ENCODE measurements at regions not wholly inside any gene's neighbourhood (a gene's known extent, or its start where the extent isn't known, plus 50 kb on each side); places are given as distances from the start of the nearest gene placed in this dataset.
"Not testable (repeated sequence)": the region's sequence is repeated elsewhere in the genome, so short reads cannot be mapped to it uniquely, and the experiment has no call there.

GRCh38 chr9:108441251-108441650 is 414.5 kb downstream of the ACTL7B start:
- no peak for DNase-seq

GRCh38 chr9:108439947-108440346 is 415.8 kb downstream of the ACTL7B start:
- DNase-seq, result no peak

- DNase-seq, result no peak
These were observed 418.1 kb downstream of the ACTL7B start for GRCh38 chr9:108437656-108438055.

GRCh38 chr9:108436448-108436847 is 419.3 kb downstream of the ACTL7B start:
- DNase-seq, result no peak

DNA sequence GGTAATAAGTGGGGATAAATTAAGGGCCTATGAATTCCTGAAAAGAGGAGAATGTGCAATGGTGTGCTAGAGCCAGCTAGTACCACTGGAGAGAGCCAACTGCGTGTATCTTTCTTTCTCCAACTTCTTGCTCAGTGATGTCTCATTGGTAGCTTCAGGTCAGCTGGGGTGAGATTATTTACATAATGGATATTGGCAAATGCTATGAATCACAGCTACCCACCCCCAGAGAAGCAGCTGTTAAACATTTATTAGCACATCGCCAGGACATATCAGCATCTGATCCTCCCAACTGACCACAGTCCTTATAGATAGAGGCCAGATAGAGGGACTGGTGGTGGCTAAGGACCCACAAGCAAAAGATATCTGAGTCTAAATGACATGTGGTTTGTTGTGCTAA is 421.3 kb downstream of the ACTL7B start:
- DNase-seq, result no peak

DNA sequence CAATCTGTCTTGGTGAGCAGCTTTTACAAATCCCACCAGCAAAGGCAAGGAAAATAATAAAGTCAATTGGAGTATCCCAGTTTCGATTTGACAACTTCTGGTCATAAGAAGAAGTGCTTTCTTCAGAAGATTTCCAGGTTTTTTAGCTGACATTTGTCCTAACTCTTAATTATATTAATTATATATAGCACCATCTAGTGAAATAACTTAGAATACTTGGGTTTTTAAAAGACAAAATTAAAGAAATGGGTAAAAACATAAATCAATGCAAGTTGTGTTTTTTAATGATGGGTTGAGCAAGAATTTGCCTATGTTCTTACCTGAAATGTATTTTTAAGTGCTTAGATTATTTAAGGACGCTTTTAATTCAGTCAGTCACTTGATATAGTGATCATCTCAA is 421.8 kb downstream of the ACTL7B start:
- DNase-seq, result no peak

DNA sequence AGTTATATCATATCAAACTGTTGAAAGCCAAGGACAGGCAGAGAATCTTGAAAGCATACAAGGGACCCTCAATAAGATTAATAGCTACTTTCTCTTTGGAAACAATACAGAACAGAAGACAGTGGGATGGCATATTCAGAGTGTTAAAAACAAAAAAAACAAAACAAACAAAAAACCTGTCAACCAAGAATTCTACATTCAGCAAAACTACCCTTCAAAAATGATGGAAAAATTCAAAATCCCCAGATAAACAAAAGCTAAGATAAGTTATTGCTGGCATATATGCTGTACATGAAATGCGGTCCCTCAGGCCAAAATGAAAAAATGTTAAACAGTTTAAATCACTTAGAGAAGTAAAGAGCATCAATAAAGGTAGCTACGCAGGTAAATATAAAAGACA is 425.1 kb downstream of the ACTL7B start:
- DNase-seq, result no peak

GRCh38 chr9:108427751-108428150 is 428.0 kb downstream of the ACTL7B start:
- DNase-seq, result no peak

GRCh38 chr9:108426421-108426940 is 429.3 kb downstream of the ACTL7B start:
- DNase-seq, result not testable (repeated sequence)

GRCh38 chr9:108423433-108423832 is 432.4 kb downstream of the ACTL7B start:
- no peak for DNase-seq

- no peak for DNase-seq
These were observed 436.4 kb downstream of the ACTL7B start for GRCh38 chr9:108419379-108419778.

- DNase-seq, result no peak
These were observed 438.1 kb downstream of the ACTL7B start for GRCh38 chr9:108417726-108418125.

DNA sequence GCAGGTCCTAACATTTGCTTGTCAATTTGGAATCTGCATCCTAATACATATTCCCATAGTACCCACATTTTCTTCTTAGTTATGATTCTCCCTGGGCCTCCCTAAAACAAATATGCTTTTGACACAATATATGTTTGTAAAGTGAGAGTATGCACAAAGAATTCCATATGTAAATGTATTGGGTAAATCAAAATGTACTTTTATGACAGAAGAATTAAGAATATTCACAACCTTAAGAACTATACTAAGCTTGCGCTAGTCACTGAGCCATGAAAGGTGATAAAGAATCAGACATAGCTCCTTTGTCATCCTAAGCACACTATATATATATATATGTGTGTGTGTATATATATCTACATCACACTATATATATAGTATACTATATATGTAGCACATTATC is 438.5 kb downstream of the ACTL7B start:
- no peak for DNase-seq

DNA sequence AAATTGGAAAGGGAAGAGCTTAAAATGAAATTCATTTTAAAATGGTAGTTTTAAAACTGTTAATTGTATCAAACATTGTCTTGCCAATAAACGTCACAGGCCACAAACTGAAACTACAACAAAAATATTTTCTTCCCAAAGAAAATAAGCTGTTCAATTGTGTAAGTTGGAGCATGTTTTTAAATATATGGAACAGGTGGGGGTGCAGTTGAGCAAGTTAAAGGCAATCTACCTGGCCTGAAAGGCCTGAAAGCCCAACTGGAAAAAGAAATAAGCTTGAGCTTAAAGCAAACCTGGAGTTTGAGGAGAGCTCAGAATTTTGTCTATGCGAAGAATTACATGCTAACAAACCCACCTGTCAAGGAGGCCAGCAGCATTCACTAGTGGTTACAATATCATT is 439.5 kb downstream of the ACTL7B start:
- no peak for DNase-seq

GRCh38 chr9:108413809-108414208 is 442.0 kb downstream of the ACTL7B start:
- DNase-seq, result no peak

GRCh38 chr9:108412755-108413154 is 443.0 kb downstream of the ACTL7B start:
- DNase-seq, result no peak

- DNase-seq, result no peak
These were observed 444.2 kb downstream of the ACTL7B start for GRCh38 chr9:108411632-108412031.

DNA sequence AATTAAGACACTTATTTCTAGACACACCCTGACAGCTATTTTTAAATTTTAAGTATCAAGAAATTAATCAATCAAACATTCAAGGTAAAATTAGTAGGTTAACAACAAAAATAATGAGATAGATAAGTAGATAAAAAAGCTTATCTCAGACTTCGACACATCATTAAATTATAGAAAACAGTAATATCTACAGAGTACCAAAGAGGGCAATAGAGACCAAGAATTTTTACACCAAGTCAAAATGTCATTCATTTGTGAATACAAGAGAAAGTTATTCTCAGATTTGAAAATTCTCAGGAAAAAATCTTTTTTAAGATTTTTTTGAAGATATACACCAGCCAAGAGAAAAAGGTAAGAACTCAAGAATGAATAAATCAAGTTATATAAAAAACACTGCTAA is 445.6 kb downstream of the ACTL7B start:
- DNase-seq, result no peak

DNA sequence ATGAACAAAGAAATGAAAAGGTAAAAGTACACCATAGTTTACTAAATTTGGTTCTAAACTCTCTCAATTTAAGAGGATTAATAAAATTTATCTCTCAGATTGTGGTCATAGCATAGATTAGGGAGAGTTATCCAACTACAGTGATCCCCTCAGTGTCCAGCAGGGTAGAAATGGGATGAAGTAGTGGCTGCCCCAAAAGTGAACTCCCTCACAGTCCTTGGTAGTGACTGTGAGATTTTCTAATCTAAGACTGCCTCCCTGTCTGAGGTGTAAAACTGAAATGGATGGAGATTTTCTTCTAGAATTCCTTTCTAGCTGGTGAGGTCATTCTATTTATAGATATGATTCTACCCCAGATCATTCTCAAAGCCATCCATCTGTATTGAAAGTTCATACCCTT is 455.5 kb downstream of the ACTL7B start:
- DNase-seq, result no peak

- DNase-seq, result no peak
These were observed 455.9 kb downstream of the ACTL7B start for GRCh38 chr9:108399851-108400250.

GRCh38 chr9:108397286-108397685 is 458.5 kb downstream of the ACTL7B start:
- DNase-seq, result no peak

DNA sequence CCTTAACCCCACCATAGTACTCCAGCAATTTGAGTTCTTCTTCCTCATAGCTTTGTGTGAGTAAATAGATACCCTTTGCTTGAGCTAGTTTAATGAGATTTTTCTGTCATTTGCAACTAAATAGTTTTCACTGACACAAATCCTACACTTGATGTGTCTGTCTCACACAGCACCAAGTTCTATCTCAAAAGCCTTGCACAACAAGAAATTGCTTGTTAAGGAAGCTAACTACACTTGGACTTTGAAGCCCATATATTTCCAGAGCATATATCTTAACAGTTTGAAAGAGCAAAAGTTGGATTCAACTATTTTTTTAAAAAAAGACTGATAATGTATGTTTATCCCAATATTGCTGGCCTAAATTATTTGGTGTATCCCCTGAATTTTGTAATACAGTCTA is 459.2 kb downstream of the ACTL7B start:
- DNase-seq, result no peak

DNA sequence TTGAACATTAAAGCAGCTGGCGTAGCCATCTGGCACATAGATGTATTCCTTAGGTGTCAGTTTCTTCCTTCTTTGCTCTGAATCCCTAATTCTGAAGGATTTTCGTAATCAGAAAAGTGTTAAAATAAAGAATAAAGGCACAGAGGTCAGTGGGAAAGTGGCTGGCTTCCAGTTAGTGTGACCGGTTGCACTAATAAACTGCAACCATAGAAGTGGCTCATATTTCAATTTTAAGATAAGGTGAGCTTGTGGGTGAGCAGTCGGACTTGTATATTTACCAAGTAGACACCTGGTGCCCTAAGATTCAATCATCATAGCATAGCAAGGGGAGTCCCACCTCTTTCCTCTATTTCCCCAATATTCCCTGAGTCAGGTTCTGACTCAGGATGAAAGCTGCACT is 459.6 kb downstream of the ACTL7B start:
- no peak for DNase-seq

DNA sequence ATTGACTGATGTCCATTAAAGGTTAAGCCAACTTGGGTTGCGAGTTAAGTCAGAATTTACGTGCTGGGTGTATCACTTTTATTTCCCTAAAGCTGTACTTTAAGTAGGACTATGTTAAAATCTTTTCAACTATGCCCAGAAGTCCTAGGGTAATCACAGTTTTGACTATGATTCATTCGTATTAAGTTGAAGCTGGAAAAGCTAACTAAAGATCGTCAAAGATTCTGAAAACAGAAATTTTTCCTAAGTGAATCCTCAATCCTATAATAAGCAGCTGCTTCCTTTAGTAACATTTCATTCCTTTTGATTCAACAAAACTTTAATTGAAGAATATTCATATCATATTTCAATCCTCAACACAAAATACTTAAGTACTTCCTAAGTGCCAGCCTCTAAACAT is 460.4 kb downstream of the ACTL7B start:
- no peak for DNase-seq

DNA sequence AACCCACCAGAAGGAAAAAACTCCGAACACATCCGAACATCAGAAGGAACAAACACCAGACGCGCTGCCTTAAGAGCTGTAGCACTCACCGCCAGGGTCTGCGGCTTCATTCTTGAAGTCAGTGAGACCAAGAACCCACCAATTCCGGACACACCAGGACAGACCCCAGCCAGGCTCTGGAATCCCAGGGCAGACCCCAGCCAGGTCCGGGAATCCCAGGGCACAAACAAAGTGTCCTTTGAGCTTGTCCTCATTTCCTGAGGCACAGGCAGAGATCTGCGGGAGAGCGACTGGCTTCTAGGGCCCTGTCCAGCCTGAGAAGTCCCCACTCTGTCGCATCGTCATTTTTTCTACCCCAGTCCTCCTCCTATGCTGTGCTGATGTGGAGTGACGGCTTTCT is 461.1 kb downstream of the ACTL7B start:
- no peak for DNase-seq

GRCh38 chr9:108393481-108394001 is 462.2 kb downstream of the ACTL7B start:
- DNase-seq, result not testable (repeated sequence)
